Fibroblast of the aortic adventitia (primary cell): ENCODE measurements at regions not wholly inside any gene's neighbourhood (a gene's known extent, or its start where the extent isn't known, plus 50 kb on each side); places are given as distances from the start of the nearest gene placed in this dataset.

Experiments used
- DNase-seq: peaks from one replicate; pipeline ENCODE4 v3.0.0-alpha.2; 2010; ENCODE audit warnings: low read depth
- H3K4me3 ChIP-seq: 2 replicates; pipeline ENCODE4 v1.5.1; 2011; ENCODE audit warnings: low read depth, mild to moderate bottlenecking, control low read depth, low read length, moderate library complexity
- CTCF ChIP-seq: IDR thresholded peaks from 2 replicates; pipeline ENCODE4 v1.5.1; 2011; ENCODE audit warnings: mild to moderate bottlenecking, low read length, control low read depth, inconsistent platforms; ENCODE audit not compliant: insufficient read depth

GRCh38 chrX:7263961-7264360 is 116.0 kb upstream of the PUDP start:
- no peak for DNase-seq
- H3K4me3 ChIP-seq: no peak overlapping the region
- no peak for TF ChIP-seq CTCF

DNA sequence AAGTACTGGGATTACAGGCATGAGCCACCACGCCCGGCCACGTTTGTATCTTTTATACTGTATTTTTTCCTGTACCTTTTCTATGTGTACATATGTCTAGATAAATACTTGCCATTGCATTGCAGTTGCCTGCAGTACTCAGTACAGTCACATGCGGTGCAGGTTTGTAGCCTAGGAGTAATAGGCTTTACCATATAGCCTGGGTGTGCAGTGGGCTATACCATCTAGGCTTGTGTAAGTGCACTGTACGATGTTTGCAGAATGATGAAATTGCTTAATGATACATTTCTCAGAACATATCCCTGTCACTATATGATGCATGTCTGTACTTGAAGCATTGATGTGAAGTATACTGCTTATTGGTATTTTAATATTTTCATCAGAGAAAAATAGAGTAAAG is 115.4 kb upstream of the PUDP start:
- no peak for TF ChIP-seq CTCF
- no peak for DNase-seq
- no peak overlapping the region for H3K4me3 ChIP-seq

GRCh38 chrX:7262551-7262950 is 114.6 kb upstream of the PUDP start:
- no peak for TF ChIP-seq CTCF
- H3K4me3 ChIP-seq: no peak overlapping the region
- no peak for DNase-seq

DNA sequence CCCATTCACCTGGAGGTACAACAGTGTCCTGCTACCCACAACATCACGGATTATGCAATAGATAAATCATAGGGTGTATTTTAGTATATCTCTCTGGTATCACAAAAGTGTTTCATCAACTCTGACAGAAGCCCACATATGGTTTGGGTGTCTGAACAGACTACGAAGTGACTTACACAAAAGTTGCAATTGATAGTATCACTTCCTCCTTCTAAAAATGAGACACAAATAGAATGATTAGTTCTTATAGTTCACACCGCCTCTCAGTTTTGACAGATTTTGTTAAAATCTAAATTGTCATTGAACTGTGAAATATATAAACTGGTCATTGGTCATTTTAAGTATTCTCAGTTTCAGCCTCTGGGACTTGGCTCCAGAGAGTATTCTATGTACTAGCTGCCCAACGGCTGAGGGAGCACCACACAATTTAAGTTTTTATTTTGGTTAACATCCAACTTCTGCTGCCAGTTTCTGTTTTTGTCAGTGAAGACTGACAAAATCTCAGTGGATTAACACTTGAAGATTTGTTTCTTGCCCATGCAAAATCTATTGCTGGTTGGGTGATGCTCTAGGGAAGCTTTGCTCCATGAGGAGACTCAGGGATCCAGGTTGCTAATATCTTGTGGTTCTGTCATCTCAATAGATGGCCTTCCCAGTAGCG is 113.8 kb upstream of the PUDP start:
- no peak for TF ChIP-seq CTCF
- DNase-seq: no peak
- H3K4me3 ChIP-seq: no peak overlapping the region

DNA sequence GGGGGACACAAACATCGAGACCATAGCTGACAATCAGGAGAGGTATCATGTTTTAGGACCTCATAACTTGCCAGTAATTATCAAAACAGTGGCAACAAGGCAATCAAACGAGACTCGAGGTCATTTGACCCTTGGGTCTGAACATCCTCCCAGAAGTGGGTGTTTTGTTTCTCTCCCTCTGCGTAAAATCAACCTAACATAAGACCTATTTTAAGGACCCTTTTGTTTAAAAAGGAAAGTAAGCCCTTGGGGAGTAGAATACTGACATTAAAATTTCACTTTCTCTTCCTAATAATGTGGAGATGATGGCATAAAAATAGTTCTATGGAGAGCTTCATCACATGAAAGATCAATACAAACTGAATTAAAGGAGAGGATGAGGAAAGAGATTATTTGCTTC is 106.2 kb upstream of the PUDP start:
- no peak overlapping the region for H3K4me3 ChIP-seq
- TF ChIP-seq CTCF: no peak
- DNase-seq: no peak

GRCh38 chrX:7253565-7253964 is 105.6 kb upstream of the PUDP start:
- no peak for TF ChIP-seq CTCF
- no peak for DNase-seq
- H3K4me3 ChIP-seq: no peak overlapping the region

DNA sequence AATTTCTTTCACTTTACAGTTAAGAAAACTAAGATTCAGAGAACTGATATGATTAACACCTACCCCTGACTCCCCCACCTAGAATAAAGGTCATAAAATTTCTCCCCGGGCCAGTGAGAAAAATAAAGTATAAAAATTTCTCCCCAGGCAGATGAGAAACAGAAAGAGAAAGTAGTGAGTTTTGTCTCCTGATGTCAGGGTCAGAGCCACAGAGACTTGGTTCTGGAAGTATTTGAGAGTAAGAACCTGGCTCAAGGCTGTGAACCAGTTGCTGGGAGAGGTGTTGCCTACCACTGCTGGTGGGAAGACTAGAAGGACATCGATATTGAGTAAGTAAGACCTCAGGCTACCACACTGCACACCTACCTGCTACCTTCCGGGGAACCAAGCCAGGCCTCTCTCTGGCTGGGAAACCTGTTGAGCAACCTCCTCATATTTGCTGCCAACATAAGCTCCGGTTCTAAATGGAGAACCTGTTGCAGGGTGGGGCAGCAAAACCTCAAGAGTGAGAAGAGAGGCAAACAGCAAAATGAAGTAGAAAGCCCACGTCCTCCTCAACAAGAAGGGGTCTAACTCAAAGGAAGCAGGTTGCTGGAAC is 104.2 kb upstream of the PUDP start:
- TF ChIP-seq CTCF: no peak
- no peak for DNase-seq

More for the DNA sequence above, 104.2 kb upstream of the PUDP start:
- H3K4me3 ChIP-seq: no peak overlapping the region
